ENCODE measurements at regions not wholly inside any gene's neighbourhood (a gene's known extent, or its start where the extent isn't known, plus 50 kb on each side); places are given as distances from the start of the nearest gene placed in this dataset.

DNA sequence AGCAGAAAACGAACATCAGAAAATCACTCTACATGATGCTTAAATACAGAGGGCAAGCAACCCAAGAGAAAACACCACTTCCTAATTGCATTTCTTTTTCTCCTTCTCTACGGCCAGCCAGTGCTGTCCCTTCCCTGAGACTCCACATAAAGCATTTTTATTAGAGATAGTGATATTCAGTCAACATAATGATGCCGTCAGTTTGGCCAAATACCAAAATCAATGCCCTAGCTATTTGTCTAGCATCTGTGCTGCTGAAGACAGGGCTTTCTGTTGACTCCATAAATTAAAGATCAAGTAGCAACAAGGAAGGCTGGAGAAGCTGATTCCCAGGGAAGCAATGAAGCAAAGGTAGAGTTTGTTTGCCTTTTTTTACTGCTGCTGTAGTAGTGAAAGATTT, 1024.9 kb downstream of the REEP3 start:
- Histone ChIP-seq H3K36me3 (no peaks in the 10 kb centered on the region), H3K9me3 (no peaks in the 10 kb centered on the region), H3K4me1 (no peaks in the 10 kb centered on the region), H3K27me3 (no peaks in the 10 kb centered on the region), H3K27ac (no peak overlapping the region), H3K4me3 (no peak overlapping the region)
- no peak for DNase-seq
- WGBS, 2 donors = 46 to 62% methylated on average over 3 of the region's 3 CpGs
- TF ChIP-seq POLR2A (IDR thresholded peaks at IDR 0.05) = no peak
- TF ChIP-seq, protein P1, sequence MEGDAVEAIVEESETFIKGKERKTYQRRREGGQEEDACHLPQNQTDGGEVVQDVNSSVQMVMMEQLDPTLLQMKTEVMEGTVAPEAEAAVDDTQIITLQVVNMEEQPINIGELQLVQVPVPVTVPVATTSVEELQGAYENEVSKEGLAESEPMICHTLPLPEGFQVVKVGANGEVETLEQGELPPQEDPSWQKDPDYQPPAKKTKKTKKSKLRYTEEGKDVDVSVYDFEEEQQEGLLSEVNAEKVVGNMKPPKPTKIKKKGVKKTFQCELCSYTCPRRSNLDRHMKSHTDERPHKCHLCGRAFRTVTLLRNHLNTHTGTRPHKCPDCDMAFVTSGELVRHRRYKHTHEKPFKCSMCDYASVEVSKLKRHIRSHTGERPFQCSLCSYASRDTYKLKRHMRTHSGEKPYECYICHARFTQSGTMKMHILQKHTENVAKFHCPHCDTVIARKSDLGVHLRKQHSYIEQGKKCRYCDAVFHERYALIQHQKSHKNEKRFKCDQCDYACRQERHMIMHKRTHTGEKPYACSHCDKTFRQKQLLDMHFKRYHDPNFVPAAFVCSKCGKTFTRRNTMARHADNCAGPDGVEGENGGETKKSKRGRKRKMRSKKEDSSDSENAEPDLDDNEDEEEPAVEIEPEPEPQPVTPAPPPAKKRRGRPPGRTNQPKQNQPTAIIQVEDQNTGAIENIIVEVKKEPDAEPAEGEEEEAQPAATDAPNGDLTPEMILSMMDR (IDR thresholded peaks at IDR 0.05) = no peak
- intact Hi-C loops (cut with DNase I) = no loop called here

DNA sequence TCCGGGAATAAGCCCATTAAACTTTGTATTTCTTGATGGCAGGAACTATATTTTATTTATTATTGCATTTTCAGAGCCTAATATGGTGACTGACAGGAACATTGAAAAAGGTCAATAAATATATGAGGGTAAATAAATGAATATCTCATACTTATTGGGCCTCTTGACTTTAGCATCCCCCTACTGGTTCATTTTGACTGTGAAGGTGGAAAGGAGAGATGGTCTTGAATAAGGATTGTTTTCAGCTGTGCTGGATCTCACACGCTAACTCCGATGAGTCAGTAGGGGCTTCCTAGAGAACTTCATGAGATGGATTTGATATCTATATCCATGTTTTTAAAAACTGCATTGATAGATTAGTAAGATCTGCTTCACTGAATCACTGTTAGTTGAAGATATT, 1026.0 kb downstream of the REEP3 start:
- no peak for DNase-seq
- no peaks in the 10 kb centered on the region for H3K36me3 ChIP-seq
- no peaks in the 10 kb centered on the region for H3K27me3 ChIP-seq
- TF ChIP-seq, protein P1 (IDR thresholded peaks at IDR 0.05) = no peak
- TF ChIP-seq POLR2A (IDR thresholded peaks at IDR 0.05) = no peak
- H3K27ac ChIP-seq = no peak overlapping the region
- no peaks in the 10 kb centered on the region for H3K4me1 ChIP-seq
- no peaks in the 10 kb centered on the region for H3K9me3 ChIP-seq
- WGBS, 2 donors = 78 to 84% methylated on average over 3 of the region's 3 CpGs
- no peak overlapping the region for H3K4me3 ChIP-seq
- intact Hi-C loops (cut with DNase I) = no loop called here

DNA sequence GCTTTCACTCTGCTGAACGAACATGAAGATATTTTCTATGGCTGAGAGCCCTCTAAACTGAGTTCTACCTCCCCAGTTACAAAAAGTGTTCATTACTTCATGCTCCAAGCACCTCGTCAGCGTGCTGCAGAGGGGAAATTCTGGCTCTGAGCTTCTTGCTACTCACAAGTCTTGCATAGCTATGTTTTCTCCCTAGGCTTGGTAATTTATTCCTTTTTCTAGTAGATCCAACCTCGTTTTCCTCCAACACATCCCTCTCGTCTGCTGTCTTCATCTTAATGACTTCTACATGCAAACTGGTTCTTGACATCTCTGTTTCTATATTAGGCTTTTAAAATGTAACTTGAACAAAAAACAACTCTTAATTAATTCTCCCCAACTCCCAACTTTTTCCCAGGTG, 1034.5 kb downstream of the REEP3 start:
- Histone ChIP-seq H3K9me3 (no peaks in the 10 kb centered on the region), H3K4me1 (no peaks in the 10 kb centered on the region), H3K4me3 (no peak overlapping the region), H3K27ac (no peak overlapping the region), H3K36me3 (no peaks in the 10 kb centered on the region), H3K27me3 (no peaks in the 10 kb centered on the region)
- no peak for DNase-seq
- intact Hi-C loops (cut with DNase I) = no loop called here
- 50 to 59% methylated on average over 5 of the region's 5 CpGs for WGBS, 2 donors
- no peak for TF ChIP-seq POLR2A (IDR thresholded peaks at IDR 0.05)
- TF ChIP-seq, protein P1 (IDR thresholded peaks at IDR 0.05) = no peak

DNA sequence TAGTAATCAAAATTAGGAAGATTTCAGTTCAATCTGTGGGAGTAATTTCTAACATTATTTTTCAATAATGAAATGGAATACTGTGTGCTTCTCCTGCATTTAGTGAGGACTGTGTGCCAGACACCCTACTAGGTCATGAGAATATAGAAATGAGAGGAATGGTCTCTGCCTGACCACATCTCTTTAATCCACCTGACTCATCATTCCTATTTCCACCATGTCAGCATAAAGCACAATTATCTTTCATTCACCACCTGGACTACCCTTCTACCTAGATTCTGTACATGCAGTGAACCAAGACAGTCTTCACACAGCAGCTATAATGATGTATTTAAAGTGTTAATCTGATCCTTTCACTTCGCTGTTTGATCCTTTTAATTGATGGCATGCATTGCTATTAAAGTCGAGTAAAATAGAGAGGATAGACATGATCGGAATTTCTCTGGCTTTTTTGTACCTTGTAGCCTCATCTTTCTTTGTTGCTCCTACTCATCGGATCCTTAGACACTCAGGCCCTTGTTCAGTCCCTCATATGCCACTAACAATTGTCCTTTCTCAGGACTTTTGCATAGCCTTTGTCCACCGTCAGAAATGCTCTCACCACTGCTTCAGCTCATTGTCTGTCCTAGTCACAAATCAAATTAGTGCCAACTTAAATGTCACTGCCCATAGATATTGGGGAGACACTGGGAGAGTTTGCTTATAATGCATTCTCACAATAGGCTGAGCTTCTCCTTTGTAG, 1037.1 kb downstream of the REEP3 start:
- Histone ChIP-seq H3K4me3 (no peak overlapping the region), H3K27me3 (no peaks in the 10 kb centered on the region), H3K27ac (no peak overlapping the region), H3K4me1 (no peaks in the 10 kb centered on the region), H3K36me3 (no peaks in the 10 kb centered on the region), H3K9me3 (no peaks in the 10 kb centered on the region)
- intact Hi-C loops (cut with DNase I) = no loop called here
- DNase-seq = no peak
- WGBS, 2 donors = 37 to 46% methylated on average over 5 of the region's 5 CpGs
- TF ChIP-seq, protein P1 (IDR thresholded peaks at IDR 0.05) = no peak
- TF ChIP-seq POLR2A (IDR thresholded peaks at IDR 0.05) = no peak

DNA sequence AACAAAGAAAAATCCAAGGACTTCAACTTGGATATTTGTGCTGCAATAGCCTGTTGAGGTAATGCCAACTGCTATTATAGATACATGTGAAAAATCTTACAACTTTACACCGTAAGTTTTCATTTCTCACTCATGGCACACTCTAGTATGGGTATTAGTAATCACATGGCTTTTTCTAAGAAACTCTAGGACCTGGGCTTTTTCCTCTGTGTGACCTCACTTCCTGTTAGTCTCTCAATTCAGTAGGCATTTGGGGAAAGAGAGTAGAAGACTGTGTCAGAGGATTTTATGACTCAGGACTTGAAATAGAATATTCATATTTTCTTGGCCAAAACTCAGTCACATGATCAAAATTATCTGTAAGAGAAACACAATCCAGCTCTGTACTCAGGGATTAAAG, 1049.9 kb downstream of the REEP3 start:
- H3K27ac ChIP-seq = no peak overlapping the region
- no peak for DNase-seq
- TF ChIP-seq, protein P1 (IDR thresholded peaks at IDR 0.05) = no peak
- TF ChIP-seq POLR2A (IDR thresholded peaks at IDR 0.05) = no peak
- 74 to 82% methylated on average over 1 of the region's 1 CpG for WGBS, 2 donors
- H3K27me3 ChIP-seq = no peaks in the 10 kb centered on the region
- no peak overlapping the region for H3K4me3 ChIP-seq
- intact Hi-C loops (cut with DNase I) = no loop called here
- no peaks in the 10 kb centered on the region for H3K4me1 ChIP-seq
- H3K9me3 ChIP-seq = peaks cover 0 to 22% (median 0%) of the 10 kb centered on the region in 3 donors
- H3K36me3 ChIP-seq = no peaks in the 10 kb centered on the region

All from esophagus squamous epithelium (tissue), 5 donors.